ENCODE measurements at regions not wholly inside any gene's neighbourhood (a gene's known extent, or its start where the extent isn't known, plus 50 kb on each side); places are given as distances from the start of the nearest gene placed in this dataset.

DNA sequence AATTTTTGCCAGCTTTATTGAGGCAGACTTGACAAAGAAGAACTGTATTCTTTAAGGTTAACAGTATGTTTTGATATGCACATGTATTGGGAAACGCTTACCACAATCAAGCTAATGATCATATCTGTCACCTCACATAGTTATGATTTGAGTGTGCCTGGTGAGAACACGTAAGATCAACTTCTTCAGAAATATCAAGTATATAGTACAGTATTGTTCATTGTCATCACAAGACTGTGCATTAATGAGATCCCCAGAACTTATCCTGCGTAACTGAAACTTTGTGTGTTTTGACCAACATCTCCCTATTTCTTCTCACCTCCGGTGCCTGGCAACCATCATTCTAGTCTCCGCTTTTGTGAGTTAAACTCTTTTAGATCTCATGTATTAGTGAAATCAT lies 756.4 kb upstream of the EEF2KMT start:
- H3K4me1 ChIP-seq (ENCODE audit: control insufficient read depth, insufficient read depth, low read length): no peaks in the 10 kb centered on the region
- H3K9ac ChIP-seq (ENCODE audit: low read length in 2 of 2): no peak overlapping the region
- no peaks in the 10 kb centered on the region for H3K9me3 ChIP-seq (ENCODE audit: control insufficient read depth in 2 of 2, low read length in 2 of 2)
- H3K4me3 ChIP-seq (ENCODE audit: low read length in 2 of 2): no peak overlapping the region
- no peaks in the 10 kb centered on the region for H3K36me3 ChIP-seq (ENCODE audit: control insufficient read depth in 2 of 2, insufficient read depth in 2 of 2, low read length in 2 of 2)
- H3K27me3 ChIP-seq (ENCODE audit: control insufficient read depth in 1 of 2, insufficient read depth in 2 of 2, low read length in 2 of 2): no peaks in the 10 kb centered on the region
- no peak overlapping the region for H3K27ac ChIP-seq (ENCODE audit: low read length)

DNA sequence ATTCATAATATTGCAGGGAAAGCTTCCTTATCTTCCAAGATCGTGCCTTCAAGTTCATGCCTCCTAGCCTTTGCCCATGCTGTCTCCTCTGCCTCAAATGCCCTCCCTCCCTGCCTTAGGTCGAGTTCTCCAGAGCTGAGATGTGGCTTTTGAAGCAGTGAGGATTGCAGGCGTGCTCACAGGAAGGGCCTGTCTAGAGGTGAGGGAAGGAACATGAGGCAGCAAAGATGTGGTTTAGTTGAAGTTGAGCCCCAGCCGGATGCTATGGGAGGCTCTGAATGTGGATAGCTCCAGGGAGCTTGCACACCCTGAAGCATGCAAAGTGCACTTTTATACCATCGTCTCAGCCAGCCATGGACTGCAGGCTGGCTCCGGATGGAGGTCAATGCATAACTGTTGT lies 754.6 kb upstream of the EEF2KMT start:
- Histone ChIP-seq H3K27me3 (ENCODE audit: control insufficient read depth in 1 of 2, insufficient read depth in 2 of 2, low read length in 2 of 2) (no peaks in the 10 kb centered on the region), H3K4me3 (ENCODE audit: low read length in 2 of 2) (no peak overlapping the region), H3K36me3 (ENCODE audit: control insufficient read depth in 2 of 2, insufficient read depth in 2 of 2, low read length in 2 of 2) (no peaks in the 10 kb centered on the region), H3K27ac (ENCODE audit: low read length) (no peak overlapping the region), H3K4me1 (ENCODE audit: control insufficient read depth, insufficient read depth, low read length) (no peaks in the 10 kb centered on the region), H3K9me3 (ENCODE audit: control insufficient read depth in 2 of 2, low read length in 2 of 2) (peaks cover 0 to 5% of the 10 kb centered on the region in 2 donors), H3K9ac (ENCODE audit: low read length in 2 of 2) (no peak overlapping the region)

DNA sequence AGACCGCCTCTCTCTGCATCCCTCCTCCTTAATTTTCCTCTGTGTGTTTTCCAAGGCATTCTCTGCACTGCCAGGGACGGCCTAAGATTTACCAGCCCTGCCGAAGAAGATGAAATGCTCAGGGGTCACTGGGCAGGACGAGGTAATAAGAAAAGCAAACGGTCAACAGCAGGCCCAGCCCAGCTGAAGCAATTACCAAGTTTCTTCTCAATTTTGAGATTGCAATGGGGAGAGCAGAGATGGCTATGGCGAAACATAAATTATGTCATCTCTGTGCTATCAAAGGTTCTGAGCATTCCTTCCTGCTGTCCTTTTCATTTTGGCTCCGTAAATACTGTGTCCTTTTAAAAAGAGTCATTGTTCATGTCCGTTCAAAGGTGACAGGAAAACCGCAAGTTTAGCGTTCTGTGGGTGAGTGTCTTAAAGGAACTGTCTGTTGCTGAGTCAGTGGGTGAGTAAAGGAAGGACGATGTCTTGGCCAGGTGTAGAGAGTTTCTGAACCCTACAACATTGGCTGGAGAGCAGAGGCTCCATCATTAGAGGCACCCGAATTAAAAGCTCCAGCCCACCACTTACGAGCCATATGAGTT lies 753.9 kb upstream of the EEF2KMT start:
- H3K27ac ChIP-seq (ENCODE audit: low read length): no peak overlapping the region
- peaks cover 4 to 5% of the 10 kb centered on the region in 2 donors for H3K9me3 ChIP-seq (ENCODE audit: control insufficient read depth in 2 of 2, low read length in 2 of 2)
- no peaks in the 10 kb centered on the region for H3K36me3 ChIP-seq (ENCODE audit: control insufficient read depth in 2 of 2, insufficient read depth in 2 of 2, low read length in 2 of 2)
- H3K4me3 ChIP-seq (ENCODE audit: low read length in 2 of 2): no peak overlapping the region
- no peak overlapping the region for H3K9ac ChIP-seq (ENCODE audit: low read length in 2 of 2)
- no peaks in the 10 kb centered on the region for H3K27me3 ChIP-seq (ENCODE audit: control insufficient read depth in 1 of 2, insufficient read depth in 2 of 2, low read length in 2 of 2)
- no peaks in the 10 kb centered on the region for H3K4me1 ChIP-seq (ENCODE audit: control insufficient read depth, insufficient read depth, low read length)

DNA sequence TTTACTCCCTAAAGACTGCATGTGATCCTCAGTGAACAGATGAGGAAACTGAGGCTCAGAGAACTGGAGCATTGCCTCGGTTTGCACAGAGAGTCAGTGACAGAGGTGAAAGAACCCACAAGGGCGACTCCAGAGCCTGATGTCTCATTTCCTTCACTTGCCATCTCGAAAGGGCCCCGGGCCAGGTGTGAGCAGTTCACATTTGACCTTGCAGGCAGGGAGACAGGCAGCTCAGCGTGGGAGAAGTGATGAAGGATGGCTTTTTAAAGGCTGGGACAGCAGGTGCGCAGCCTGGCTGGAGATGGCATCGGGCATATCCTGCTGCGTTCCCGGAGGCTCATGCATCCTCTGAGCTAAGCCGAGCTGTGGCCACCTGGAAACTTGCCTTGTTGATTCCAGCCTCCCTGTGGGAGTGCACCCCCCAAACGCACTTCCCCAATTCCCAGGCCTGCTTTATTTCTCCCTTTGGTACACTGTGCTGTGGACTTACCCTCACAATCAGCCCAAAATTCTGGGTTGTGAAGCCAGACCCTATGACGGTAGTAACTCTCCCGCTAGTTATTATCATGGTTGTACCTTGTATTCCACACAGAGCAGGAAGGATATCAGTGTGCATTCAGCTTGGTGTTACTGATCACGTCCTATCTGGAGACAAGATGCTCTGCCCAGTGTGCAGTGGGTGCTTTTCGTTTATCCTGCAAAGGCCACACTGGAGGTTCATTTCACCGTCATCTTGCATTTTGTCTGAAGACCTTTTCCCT lies 753.2 kb upstream of the EEF2KMT start:
- no peak overlapping the region for H3K27ac ChIP-seq (ENCODE audit: low read length)
- no peaks in the 10 kb centered on the region for H3K4me1 ChIP-seq (ENCODE audit: control insufficient read depth, insufficient read depth, low read length)
- H3K9me3 ChIP-seq (ENCODE audit: control insufficient read depth in 2 of 2, low read length in 2 of 2): peaks cover 5 to 6% of the 10 kb centered on the region in 2 donors
- no peak overlapping the region for H3K4me3 ChIP-seq (ENCODE audit: low read length in 2 of 2)
- H3K27me3 ChIP-seq (ENCODE audit: control insufficient read depth in 1 of 2, insufficient read depth in 2 of 2, low read length in 2 of 2): no peaks in the 10 kb centered on the region
- no peaks in the 10 kb centered on the region for H3K36me3 ChIP-seq (ENCODE audit: control insufficient read depth in 2 of 2, insufficient read depth in 2 of 2, low read length in 2 of 2)
- H3K9ac ChIP-seq (ENCODE audit: low read length in 2 of 2): no peak overlapping the region

DNA sequence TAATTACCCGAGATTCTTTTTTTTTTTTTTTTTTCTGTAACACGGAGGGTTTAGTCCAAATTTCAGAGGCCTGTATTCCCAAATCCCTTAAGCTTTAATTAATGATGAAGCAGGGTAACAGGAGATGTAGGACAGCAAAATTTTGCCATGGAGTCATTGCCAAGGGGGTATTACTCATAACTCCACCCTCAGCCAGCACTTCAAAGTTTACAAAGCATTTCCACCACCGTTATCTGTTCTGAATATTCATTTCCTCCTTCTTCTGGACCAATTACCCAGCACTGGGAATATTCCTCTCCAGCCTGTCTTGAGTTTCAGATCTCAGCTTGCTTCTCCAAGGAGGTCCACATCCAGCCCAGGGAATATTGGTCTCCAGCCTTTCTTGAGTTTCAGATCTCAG lies 747.5 kb upstream of the EEF2KMT start:
- Histone ChIP-seq H3K4me1 (ENCODE audit: control insufficient read depth, insufficient read depth, low read length) (no peaks in the 10 kb centered on the region), H3K4me3 (ENCODE audit: low read length in 2 of 2) (no peak overlapping the region), H3K9ac (ENCODE audit: low read length in 2 of 2) (no peak overlapping the region), H3K36me3 (ENCODE audit: control insufficient read depth in 2 of 2, insufficient read depth in 2 of 2, low read length in 2 of 2) (no peaks in the 10 kb centered on the region), H3K9me3 (ENCODE audit: control insufficient read depth in 2 of 2, low read length in 2 of 2) (peaks cover 6 to 8% of the 10 kb centered on the region in 2 donors), H3K27ac (ENCODE audit: low read length) (no peak overlapping the region), H3K27me3 (ENCODE audit: control insufficient read depth in 1 of 2, insufficient read depth in 2 of 2, low read length in 2 of 2) (no peaks in the 10 kb centered on the region)

DNA sequence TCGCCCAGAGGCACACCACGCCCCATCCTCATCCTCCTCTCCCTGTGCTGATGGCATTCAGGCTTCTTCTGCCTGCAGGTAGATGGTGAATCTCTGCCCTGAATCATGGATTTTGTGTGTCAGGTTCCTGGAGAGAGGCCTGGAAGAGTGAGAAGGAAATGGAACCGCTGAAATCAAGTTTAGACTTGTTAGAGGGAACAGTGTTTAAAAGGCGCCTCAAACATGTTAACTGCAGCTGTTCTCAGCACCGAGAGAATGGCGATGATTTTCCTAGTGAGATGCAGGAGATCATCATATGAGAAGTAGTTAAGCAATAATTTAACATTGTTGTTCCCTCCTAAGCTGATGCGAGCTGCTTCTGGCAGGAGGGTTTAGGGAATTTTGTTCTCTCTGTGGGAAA lies 744.4 kb upstream of the EEF2KMT start:
- Histone ChIP-seq H3K4me1 (ENCODE audit: control insufficient read depth, insufficient read depth, low read length) (no peaks in the 10 kb centered on the region), H3K27ac (ENCODE audit: low read length) (no peak overlapping the region), H3K36me3 (ENCODE audit: control insufficient read depth in 2 of 2, insufficient read depth in 2 of 2, low read length in 2 of 2) (no peaks in the 10 kb centered on the region), H3K27me3 (ENCODE audit: control insufficient read depth in 1 of 2, insufficient read depth in 2 of 2, low read length in 2 of 2) (no peaks in the 10 kb centered on the region), H3K9me3 (ENCODE audit: control insufficient read depth in 2 of 2, low read length in 2 of 2) (peaks cover 3 to 6% of the 10 kb centered on the region in 2 donors), H3K9ac (ENCODE audit: low read length in 2 of 2) (no peak overlapping the region), H3K4me3 (ENCODE audit: low read length in 2 of 2) (no peak overlapping the region)

DNA sequence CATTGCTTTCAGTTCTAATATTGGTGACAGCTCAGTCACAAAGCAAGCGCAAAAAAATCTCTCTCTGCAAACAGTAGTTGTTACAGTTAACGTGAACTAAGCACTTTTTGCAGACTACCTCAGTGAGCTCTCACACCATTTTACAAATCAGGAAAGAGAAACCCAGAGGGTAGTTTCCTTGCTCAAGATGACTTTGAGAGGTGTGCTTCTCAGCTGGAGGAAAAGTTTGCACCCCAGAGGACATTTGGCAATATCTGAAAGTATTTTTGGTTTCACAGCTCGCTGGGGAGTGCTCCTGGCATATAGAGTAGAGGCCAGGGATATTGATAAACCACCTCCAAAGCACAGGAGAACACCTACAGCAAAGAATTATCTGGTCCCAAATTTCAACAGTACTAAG lies 741.1 kb upstream of the EEF2KMT start:
- Histone ChIP-seq H3K27ac (ENCODE audit: low read length) (no peak overlapping the region), H3K4me3 (ENCODE audit: low read length in 2 of 2) (no peak overlapping the region), H3K36me3 (ENCODE audit: control insufficient read depth in 2 of 2, insufficient read depth in 2 of 2, low read length in 2 of 2) (no peaks in the 10 kb centered on the region), H3K27me3 (ENCODE audit: control insufficient read depth in 1 of 2, insufficient read depth in 2 of 2, low read length in 2 of 2) (no peaks in the 10 kb centered on the region), H3K4me1 (ENCODE audit: control insufficient read depth, insufficient read depth, low read length) (no peaks in the 10 kb centered on the region), H3K9me3 (ENCODE audit: control insufficient read depth in 2 of 2, low read length in 2 of 2) (peaks cover 3 to 4% of the 10 kb centered on the region in 2 donors), H3K9ac (ENCODE audit: low read length in 2 of 2) (no peak overlapping the region)

DNA sequence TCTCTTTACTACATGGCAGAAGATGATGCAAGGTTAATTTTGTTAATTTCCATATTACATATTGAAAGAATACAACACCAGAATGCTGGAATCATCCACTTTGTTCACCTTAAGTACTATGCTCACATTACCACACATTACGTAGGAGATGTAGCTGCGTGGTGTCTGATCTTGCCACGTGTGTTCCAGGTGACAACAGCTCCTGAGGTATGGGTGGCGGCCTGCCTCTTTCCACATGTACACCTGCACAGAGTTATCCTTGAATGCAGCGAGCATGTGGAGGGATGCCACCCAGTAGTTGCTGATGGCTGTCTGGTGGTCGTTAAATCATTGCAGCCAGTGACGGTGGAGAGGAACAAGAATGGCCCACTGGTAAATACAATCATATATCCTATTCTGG lies 740.5 kb upstream of the EEF2KMT start:
- H3K4me1 ChIP-seq (ENCODE audit: control insufficient read depth, insufficient read depth, low read length): no peaks in the 10 kb centered on the region
- H3K36me3 ChIP-seq (ENCODE audit: control insufficient read depth in 2 of 2, insufficient read depth in 2 of 2, low read length in 2 of 2): no peaks in the 10 kb centered on the region
- H3K27ac ChIP-seq (ENCODE audit: low read length): no peak overlapping the region
- H3K9ac ChIP-seq (ENCODE audit: low read length in 2 of 2): no peak overlapping the region
- H3K9me3 ChIP-seq (ENCODE audit: control insufficient read depth in 2 of 2, low read length in 2 of 2): peaks cover 3 to 4% of the 10 kb centered on the region in 2 donors
- no peak overlapping the region for H3K4me3 ChIP-seq (ENCODE audit: low read length in 2 of 2)
- no peaks in the 10 kb centered on the region for H3K27me3 ChIP-seq (ENCODE audit: control insufficient read depth in 1 of 2, insufficient read depth in 2 of 2, low read length in 2 of 2)

DNA sequence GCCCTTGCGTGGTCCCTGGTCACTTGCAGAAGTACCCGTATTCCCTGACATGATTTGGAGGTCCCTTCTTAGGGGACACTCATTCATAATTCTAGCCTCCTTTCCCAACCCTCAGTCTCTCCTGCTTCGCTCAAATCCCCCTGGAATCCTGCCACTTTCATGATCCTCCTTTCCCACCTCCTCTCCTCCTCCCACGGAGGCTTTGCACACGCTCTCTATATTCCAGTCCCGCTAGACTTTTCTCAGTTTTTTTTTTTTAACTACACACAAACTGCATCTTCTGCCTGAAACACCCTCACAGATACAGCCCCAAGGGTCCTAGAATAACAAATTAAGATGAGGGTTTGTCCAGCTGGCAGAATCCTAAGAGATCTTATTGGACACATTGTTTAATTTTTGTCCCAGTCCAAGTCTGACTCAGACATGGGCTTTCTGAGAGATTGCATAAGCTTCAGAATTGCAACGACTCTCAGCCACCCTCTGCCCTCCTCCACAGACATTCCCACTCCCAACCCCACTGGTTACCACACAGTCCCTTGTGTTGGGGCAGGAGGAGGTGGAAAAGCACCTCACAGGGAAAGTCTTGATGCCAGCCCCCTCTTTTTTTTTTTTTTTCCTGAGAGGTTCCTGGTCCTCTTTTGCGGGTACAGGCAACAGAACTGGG lies 739.5 kb upstream of the EEF2KMT start:
- Histone ChIP-seq H3K9me3 (ENCODE audit: control insufficient read depth in 2 of 2, low read length in 2 of 2) (peaks cover 3 to 4% of the 10 kb centered on the region in 2 donors), H3K4me3 (ENCODE audit: low read length in 2 of 2) (no peak overlapping the region), H3K27ac (ENCODE audit: low read length) (no peak overlapping the region), H3K4me1 (ENCODE audit: control insufficient read depth, insufficient read depth, low read length) (no peaks in the 10 kb centered on the region), H3K36me3 (ENCODE audit: control insufficient read depth in 2 of 2, insufficient read depth in 2 of 2, low read length in 2 of 2) (no peaks in the 10 kb centered on the region), H3K27me3 (ENCODE audit: control insufficient read depth in 1 of 2, insufficient read depth in 2 of 2, low read length in 2 of 2) (no peaks in the 10 kb centered on the region), H3K9ac (ENCODE audit: low read length in 2 of 2) (no peak overlapping the region)

DNA sequence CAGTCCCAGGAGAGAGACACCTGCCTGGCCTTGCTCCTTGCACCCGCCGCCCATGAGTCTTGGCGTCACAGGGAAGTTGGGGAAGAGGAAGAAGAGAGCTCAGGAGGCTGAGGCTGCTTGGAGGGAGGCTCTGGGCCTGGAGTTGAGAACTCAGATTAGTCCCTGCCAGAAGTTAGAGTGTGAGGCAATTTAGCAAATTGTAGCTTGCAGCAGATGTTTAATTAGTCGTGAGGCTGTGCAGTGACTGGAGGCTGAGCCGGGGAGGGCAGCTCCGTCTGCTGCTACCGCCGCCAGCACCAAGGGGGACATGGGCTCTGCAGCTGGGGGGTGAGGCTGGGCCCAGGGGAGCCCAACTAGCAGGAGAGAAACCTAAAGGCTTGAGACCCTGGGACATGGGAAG lies 738.3 kb upstream of the EEF2KMT start:
- H3K9ac ChIP-seq (ENCODE audit: low read length in 2 of 2): no peak overlapping the region
- no peaks in the 10 kb centered on the region for H3K4me1 ChIP-seq (ENCODE audit: control insufficient read depth, insufficient read depth, low read length)
- H3K27me3 ChIP-seq (ENCODE audit: control insufficient read depth in 1 of 2, insufficient read depth in 2 of 2, low read length in 2 of 2): no peaks in the 10 kb centered on the region
- H3K9me3 ChIP-seq (ENCODE audit: control insufficient read depth in 2 of 2, low read length in 2 of 2): peaks cover 3 to 4% of the 10 kb centered on the region in 2 donors
- H3K36me3 ChIP-seq (ENCODE audit: control insufficient read depth in 2 of 2, insufficient read depth in 2 of 2, low read length in 2 of 2): no peaks in the 10 kb centered on the region
- H3K4me3 ChIP-seq (ENCODE audit: low read length in 2 of 2): no peak overlapping the region
- no peak overlapping the region for H3K27ac ChIP-seq (ENCODE audit: low read length)

DNA sequence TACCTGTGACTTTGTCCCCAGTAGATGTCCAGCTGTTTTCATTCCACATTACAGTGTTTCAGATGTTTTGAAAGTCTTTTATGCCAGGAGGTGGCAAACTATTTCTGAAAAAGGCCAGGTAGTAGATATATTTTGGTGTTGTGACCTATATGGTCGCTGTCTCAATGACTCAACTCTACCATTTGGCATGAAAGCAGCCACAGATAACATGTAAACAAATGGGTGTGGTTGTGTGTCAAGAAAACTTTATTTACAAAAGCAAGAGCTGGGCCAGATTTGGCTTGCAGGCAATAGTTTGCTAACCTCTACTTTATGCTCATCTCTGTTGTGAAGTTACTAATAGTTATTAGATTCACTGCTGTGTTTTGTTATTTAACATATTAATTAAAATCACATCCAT lies 728.7 kb upstream of the EEF2KMT start:
- Histone ChIP-seq H3K27me3 (ENCODE audit: control insufficient read depth in 1 of 2, insufficient read depth in 2 of 2, low read length in 2 of 2) (no peaks in the 10 kb centered on the region), H3K9me3 (ENCODE audit: control insufficient read depth in 2 of 2, low read length in 2 of 2) (peaks cover 0 to 7% of the 10 kb centered on the region in 2 donors), H3K4me3 (ENCODE audit: low read length in 2 of 2) (no peak overlapping the region), H3K9ac (ENCODE audit: low read length in 2 of 2) (no peak overlapping the region), H3K27ac (ENCODE audit: low read length) (no peak overlapping the region), H3K36me3 (ENCODE audit: control insufficient read depth in 2 of 2, insufficient read depth in 2 of 2, low read length in 2 of 2) (no peaks in the 10 kb centered on the region), H3K4me1 (ENCODE audit: control insufficient read depth, insufficient read depth, low read length) (no peaks in the 10 kb centered on the region)
